ENCODE measurements at regions not wholly inside any gene's neighbourhood (a gene's known extent, or its start where the extent isn't known, plus 50 kb on each side); places are given as distances from the start of the nearest gene placed in this dataset.

DNA sequence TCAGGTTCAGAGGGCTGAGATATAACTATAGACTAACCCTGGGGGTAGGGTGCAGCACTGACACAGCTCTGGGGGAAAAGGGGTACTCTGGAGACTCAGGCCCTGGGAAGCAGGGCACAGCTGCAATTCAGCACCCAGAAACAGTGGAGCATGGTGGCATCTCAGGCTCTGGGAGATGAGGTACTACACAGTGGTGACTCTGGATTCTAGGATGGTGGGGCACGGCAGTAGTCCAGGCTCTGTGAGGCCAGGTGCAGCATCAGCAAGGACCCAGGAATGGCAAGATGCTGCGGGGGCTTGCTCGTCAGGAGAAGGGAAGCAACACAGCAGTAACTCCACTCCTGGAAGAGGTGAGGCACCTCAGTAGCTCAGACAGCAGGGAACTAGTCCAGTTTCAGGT lies 271.5 kb upstream of the MOCS1 start:
- Histone ChIP-seq H3K4me3 (ENCODE audit: low read length) (no peak overlapping the region), H3K4me2 (ENCODE audit: low read length) (no peak overlapping the region), H3K9ac (ENCODE audit: low read length) (no peak overlapping the region), H3K9me3 (ENCODE audit: insufficient read depth, low read length) (peaks cover 24% of the 10 kb centered on the region), H4K20me1 (ENCODE audit: insufficient read depth, low read length) (no peaks in the 10 kb centered on the region), H3K27ac (ENCODE audit: low read length) (no peak overlapping the region), H3K27me3 (ENCODE audit: low read depth, low read length) (no peaks in the 10 kb centered on the region), H3K79me2 (ENCODE audit: low read length) (no peaks in the 10 kb centered on the region), H2AFZ (ENCODE audit: low read depth, low read length) (no peak overlapping the region), H3K4me1 (ENCODE audit: low read length) (peaks cover 30% of the 10 kb centered on the region), H3K36me3 (replicated peaks; ENCODE audit: low read depth, low read length) (no peaks in the 10 kb centered on the region)
- no peak for TF ChIP-seq EZH2phosphoT487 (IDR thresholded peaks at IDR 0.05; ENCODE audit: low read depth)
- TF ChIP-seq, protein P1, sequence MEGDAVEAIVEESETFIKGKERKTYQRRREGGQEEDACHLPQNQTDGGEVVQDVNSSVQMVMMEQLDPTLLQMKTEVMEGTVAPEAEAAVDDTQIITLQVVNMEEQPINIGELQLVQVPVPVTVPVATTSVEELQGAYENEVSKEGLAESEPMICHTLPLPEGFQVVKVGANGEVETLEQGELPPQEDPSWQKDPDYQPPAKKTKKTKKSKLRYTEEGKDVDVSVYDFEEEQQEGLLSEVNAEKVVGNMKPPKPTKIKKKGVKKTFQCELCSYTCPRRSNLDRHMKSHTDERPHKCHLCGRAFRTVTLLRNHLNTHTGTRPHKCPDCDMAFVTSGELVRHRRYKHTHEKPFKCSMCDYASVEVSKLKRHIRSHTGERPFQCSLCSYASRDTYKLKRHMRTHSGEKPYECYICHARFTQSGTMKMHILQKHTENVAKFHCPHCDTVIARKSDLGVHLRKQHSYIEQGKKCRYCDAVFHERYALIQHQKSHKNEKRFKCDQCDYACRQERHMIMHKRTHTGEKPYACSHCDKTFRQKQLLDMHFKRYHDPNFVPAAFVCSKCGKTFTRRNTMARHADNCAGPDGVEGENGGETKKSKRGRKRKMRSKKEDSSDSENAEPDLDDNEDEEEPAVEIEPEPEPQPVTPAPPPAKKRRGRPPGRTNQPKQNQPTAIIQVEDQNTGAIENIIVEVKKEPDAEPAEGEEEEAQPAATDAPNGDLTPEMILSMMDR (IDR thresholded peaks at IDR 0.05; ENCODE audit: low read depth, low read length): no peak

DNA sequence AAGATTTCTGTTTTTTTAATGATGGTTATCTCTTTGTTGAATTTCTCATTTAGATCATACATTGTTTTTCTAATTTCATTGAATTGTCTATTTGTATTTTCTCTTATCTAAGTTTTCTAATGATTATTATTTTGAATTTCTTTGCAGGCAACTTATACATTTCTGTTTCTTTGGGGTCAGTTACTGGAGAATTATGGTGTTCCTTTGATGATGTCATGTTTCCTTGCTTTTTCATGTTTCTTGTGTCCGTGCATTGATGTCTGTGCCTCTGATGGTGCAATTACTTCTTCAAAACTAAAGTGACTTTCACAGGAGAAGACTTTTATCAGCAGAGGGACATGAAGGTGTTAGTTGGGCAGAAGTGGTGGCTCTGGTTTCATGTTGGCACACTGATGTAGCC lies 270.7 kb upstream of the MOCS1 start:
- H3K27me3 ChIP-seq (ENCODE audit: low read depth, low read length): no peaks in the 10 kb centered on the region
- no peaks in the 10 kb centered on the region for H3K79me2 ChIP-seq (ENCODE audit: low read length)
- TF ChIP-seq, protein P1 (IDR thresholded peaks at IDR 0.05; ENCODE audit: low read depth, low read length): no peak
- no peak for TF ChIP-seq EZH2phosphoT487 (IDR thresholded peaks at IDR 0.05; ENCODE audit: low read depth)
- no peak overlapping the region for H2AFZ ChIP-seq (ENCODE audit: low read depth, low read length)
- H3K4me1 ChIP-seq (ENCODE audit: low read length): peaks cover 23% of the 10 kb centered on the region
- H3K4me3 ChIP-seq (ENCODE audit: low read length): no peak overlapping the region
- H3K27ac ChIP-seq (ENCODE audit: low read length): no peak overlapping the region
- H3K36me3 ChIP-seq (replicated peaks; ENCODE audit: low read depth, low read length): no peaks in the 10 kb centered on the region
- H3K9me3 ChIP-seq (ENCODE audit: insufficient read depth, low read length): peaks cover 24% of the 10 kb centered on the region
- no peak overlapping the region for H3K9ac ChIP-seq (ENCODE audit: low read length)
- H4K20me1 ChIP-seq (ENCODE audit: insufficient read depth, low read length): no peaks in the 10 kb centered on the region
- no peak overlapping the region for H3K4me2 ChIP-seq (ENCODE audit: low read length)

DNA sequence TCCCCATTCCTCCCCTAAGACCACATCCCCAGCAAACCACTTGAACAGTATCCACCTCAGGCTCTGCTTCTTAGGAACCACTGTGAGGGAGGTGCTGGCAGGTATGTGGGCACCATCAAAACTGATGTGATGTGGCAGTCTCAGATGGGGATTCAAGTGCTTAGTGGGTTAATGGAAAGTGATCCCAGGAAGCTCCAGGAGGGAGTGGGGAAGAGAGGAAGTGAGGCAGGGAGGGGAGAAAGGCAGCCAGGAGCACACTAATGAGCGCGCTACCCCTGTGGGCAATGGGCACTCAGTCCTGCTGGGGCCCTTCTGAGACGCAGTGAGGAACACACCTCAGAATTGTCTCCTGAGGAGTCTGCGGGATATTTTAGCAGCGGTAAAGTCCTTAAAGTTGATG lies 263.1 kb upstream of the MOCS1 start:
- H3K9ac ChIP-seq (ENCODE audit: low read length): no peak overlapping the region
- no peaks in the 10 kb centered on the region for H4K20me1 ChIP-seq (ENCODE audit: insufficient read depth, low read length)
- H3K4me3 ChIP-seq (ENCODE audit: low read length): no peak overlapping the region
- H3K79me2 ChIP-seq (ENCODE audit: low read length): no peaks in the 10 kb centered on the region
- no peak overlapping the region for H3K4me2 ChIP-seq (ENCODE audit: low read length)
- H3K27ac ChIP-seq (ENCODE audit: low read length): no peak overlapping the region
- TF ChIP-seq EZH2phosphoT487 (IDR thresholded peaks at IDR 0.05; ENCODE audit: low read depth): no peak
- TF ChIP-seq, protein P1 (IDR thresholded peaks at IDR 0.05; ENCODE audit: low read depth, low read length): no peak
- H3K27me3 ChIP-seq (ENCODE audit: low read depth, low read length): no peaks in the 10 kb centered on the region
- H3K4me1 ChIP-seq (ENCODE audit: low read length): peaks cover 22% of the 10 kb centered on the region
- H3K9me3 ChIP-seq (ENCODE audit: insufficient read depth, low read length): no peaks in the 10 kb centered on the region
- no peaks in the 10 kb centered on the region for H3K36me3 ChIP-seq (replicated peaks; ENCODE audit: low read depth, low read length)
- H2AFZ ChIP-seq (ENCODE audit: low read depth, low read length): no peak overlapping the region

DNA sequence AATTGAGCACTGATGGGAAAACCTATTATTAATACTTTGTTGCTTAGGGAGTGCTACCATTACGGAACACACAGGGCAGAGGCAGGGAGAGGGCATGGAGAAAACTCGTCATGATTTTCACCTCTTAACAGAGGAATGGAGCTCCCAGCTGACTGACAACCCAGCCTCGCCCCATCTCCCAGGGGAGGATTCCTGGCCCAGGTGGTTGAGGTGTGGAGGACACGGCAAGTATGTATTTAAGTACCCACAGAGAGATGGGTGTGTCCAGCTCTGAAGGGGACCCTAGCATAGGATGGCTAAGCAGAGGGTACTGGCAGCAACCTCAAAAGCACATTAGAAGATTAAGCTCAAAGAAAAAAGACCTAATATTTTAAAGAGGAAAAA lies 261.9 kb upstream of the MOCS1 start:
- H3K27ac ChIP-seq (ENCODE audit: low read length): no peak overlapping the region
- H3K4me1 ChIP-seq (ENCODE audit: low read length): peaks cover 22% of the 10 kb centered on the region
- no peak overlapping the region for H3K4me3 ChIP-seq (ENCODE audit: low read length)
- no peaks in the 10 kb centered on the region for H3K9me3 ChIP-seq (ENCODE audit: insufficient read depth, low read length)
- no peaks in the 10 kb centered on the region for H3K27me3 ChIP-seq (ENCODE audit: low read depth, low read length)
- TF ChIP-seq, protein P1 (IDR thresholded peaks at IDR 0.05; ENCODE audit: low read depth, low read length): no peak
- no peak for TF ChIP-seq EZH2phosphoT487 (IDR thresholded peaks at IDR 0.05; ENCODE audit: low read depth)
- H2AFZ ChIP-seq (ENCODE audit: low read depth, low read length): no peak overlapping the region
- H3K36me3 ChIP-seq (replicated peaks; ENCODE audit: low read depth, low read length): no peaks in the 10 kb centered on the region
- no peaks in the 10 kb centered on the region for H3K79me2 ChIP-seq (ENCODE audit: low read length)
- no peaks in the 10 kb centered on the region for H4K20me1 ChIP-seq (ENCODE audit: insufficient read depth, low read length)
- no peak overlapping the region for H3K4me2 ChIP-seq (ENCODE audit: low read length)
- H3K9ac ChIP-seq (ENCODE audit: low read length): no peak overlapping the region
